Liver (tissue), 8 donors: ENCODE measurements at regions not wholly inside any gene's neighbourhood (a gene's known extent, or its start where the extent isn't known, plus 50 kb on each side); places are given as distances from the start of the nearest gene placed in this dataset.

Experiments used
- DNase-seq: peaks from one replicate; pipeline ENCODE4 v3.0.0-alpha.2; 2017; ENCODE audit warnings: low spot score
- H3K27ac ChIP-seq, 2 donors: one replicate each; pipeline ENCODE4 v1.7.0; 2013; ENCODE audit warnings: inconsistent platforms in 2 of 2, low read length in 2 of 2, control low read depth in 1 of 2, low read depth in 1 of 2, mild to moderate bottlenecking in 1 of 2
- H3K27me3 ChIP-seq, 4 donors: one replicate each; pipeline versions ENCODE4 v1.6.1 to v1.7.0; 2013; ENCODE audit warnings: low read length in 3 of 4, inconsistent platforms in 1 of 4, mild to moderate bottlenecking in 1 of 4, moderate library complexity in 1 of 4; ENCODE audit not compliant: control insufficient read depth in 4 of 4, insufficient read depth in 4 of 4
- H3K36me3 ChIP-seq, 4 donors: one replicate each; pipeline versions ENCODE4 v1.6.1 to v1.7.0; 2013; ENCODE audit warnings: low read length in 3 of 4, mild to moderate bottlenecking in 3 of 4, low read depth in 1 of 4, moderate library complexity in 1 of 4; ENCODE audit not compliant: control insufficient read depth in 4 of 4, insufficient read depth in 3 of 4
- H3K4me1 ChIP-seq, 4 donors: one replicate each; pipeline versions ENCODE4 v1.6.1 to v1.7.0; 2013; ENCODE audit warnings: low read length in 3 of 4, mild to moderate bottlenecking in 3 of 4, moderate library complexity in 1 of 4; ENCODE audit not compliant: control insufficient read depth in 4 of 4, insufficient read depth in 4 of 4
- H3K4me3 ChIP-seq, 3 donors: one replicate each; pipeline versions ENCODE4 v1.6.1 to v1.7.0; 2013; ENCODE audit warnings: low read length in 3 of 3, control low read depth in 1 of 3, low read depth in 1 of 3, mild to moderate bottlenecking in 1 of 3
- H3K9ac ChIP-seq, 2 donors: one replicate each; pipeline ENCODE4 v1.7.0; 2013; ENCODE audit warnings: low read length in 2 of 2, mild to moderate bottlenecking in 2 of 2, moderate library complexity in 2 of 2, control low read depth in 1 of 2, low read depth in 1 of 2
- H3K9me3 ChIP-seq, 4 donors: one replicate each; pipeline versions ENCODE4 v1.6.1 to v1.7.0; 2013; ENCODE audit warnings: low read length in 3 of 4; ENCODE audit not compliant: control insufficient read depth in 4 of 4
- EGR1 ChIP-seq, 2 donors: IDR thresholded peaks; 2 replicates each; pipeline ENCODE4 v1.6.1; 2016 to 2018; ENCODE audit warnings: antibody characterized with exemption in 2 of 2, low read depth in 2 of 2
- FOXA1 ChIP-seq: IDR thresholded peaks from 2 replicates; pipeline ENCODE4 v1.6.1; 2016; ENCODE audit warnings: antibody characterized with exemption
- FOXA2 ChIP-seq: IDR thresholded peaks from 2 replicates; pipeline ENCODE4 v1.6.1; 2016; ENCODE audit warnings: antibody characterized with exemption
- GABPA ChIP-seq, 2 donors: IDR thresholded peaks in 1 of 2; conservative IDR thresholded peaks in 1 of 2; 2 replicates each; pipeline ENCODE4 v1.6.1; 2016; ENCODE audit warnings: antibody characterized with exemption in 2 of 2, mild to moderate bottlenecking in 1 of 2, moderate library complexity in 1 of 2
- HNF4A ChIP-seq, 2 donors: conservative IDR thresholded peaks; 2 replicates each; pipeline ENCODE4 v1.6.1; 2016; ENCODE audit warnings: antibody characterized with exemption in 2 of 2, mild to moderate bottlenecking in 2 of 2
- JUND ChIP-seq, 2 donors: IDR thresholded peaks; 2 replicates each; pipeline ENCODE4 v1.6.1; 2016; ENCODE audit warnings: antibody characterized with exemption in 2 of 2
- NR2F2 ChIP-seq: IDR thresholded peaks from 2 replicates; pipeline ENCODE4 v1.6.1; 2016; ENCODE audit warnings: antibody characterized with exemption
- RAD21 ChIP-seq, 2 donors: IDR thresholded peaks; 2 replicates each; pipeline ENCODE4 v1.6.1; 2016; ENCODE audit warnings: antibody characterized with exemption in 2 of 2, mild to moderate bottlenecking in 2 of 2
- SP1 ChIP-seq: IDR thresholded peaks from 2 replicates; pipeline ENCODE4 v1.6.1; 2018; ENCODE audit warnings: antibody characterized with exemption, mild to moderate bottlenecking
- YY1 ChIP-seq: IDR thresholded peaks from 2 replicates; pipeline ENCODE4 v1.6.1; 2016; ENCODE audit warnings: antibody characterized with exemption, mild to moderate bottlenecking
- WGBS: extraction: QIAGEN DNeasy Blood & Tissue Kit; methylation state at CpG from one replicate; pipeline ENCODE4 v1.1.7; 2013; 5-methylcytosine and 5-hydroxymethylcytosine counted together
- TF ChIP-seq, protein P1 (sequence below): IDR thresholded peaks from 2 replicates; pipeline ENCODE4 v1.6.1; 2016; ENCODE audit warnings: antibody characterized with exemption, mild to moderate bottlenecking
- TF ChIP-seq, protein P2 (sequence below): fragments of 150-350 bp; IDR thresholded peaks from 2 replicates; pipeline ENCODE4 v1.5.1; 2017; ENCODE audit warnings: improper control_type of control experiment, low read depth, low read length; ENCODE audit not compliant: missing input control
- TF ChIP-seq, protein P3 (sequence below): IDR thresholded peaks from 2 replicates; pipeline ENCODE4 v1.6.1; 2016; ENCODE audit warnings: antibody characterized with exemption
- donor health status: healthy.
- donor health status: healthy.
- donor health status: healthy.
- donor health status: healthy.
- donor health status: healthy.

DNA sequence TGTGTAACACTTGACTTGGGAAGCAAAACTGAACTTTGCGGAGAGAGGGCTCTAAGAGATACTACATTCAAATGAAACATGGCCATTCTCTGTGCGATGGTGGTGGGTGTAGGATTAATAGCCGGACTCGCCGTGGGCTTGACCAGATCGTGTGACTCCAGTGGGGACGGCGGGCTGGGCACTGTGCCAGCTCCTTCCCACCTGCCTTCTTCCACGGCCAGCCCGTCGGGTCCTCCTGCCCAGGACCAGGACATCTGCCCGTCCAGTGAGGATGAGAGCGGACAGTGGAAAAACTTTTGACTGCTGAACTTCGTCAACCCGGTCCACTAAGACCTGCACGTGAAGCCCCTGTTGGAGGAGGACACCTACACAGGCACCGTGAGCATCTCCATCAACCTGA lies 137.4 kb downstream of the OR4C45 start:
- Histone ChIP-seq H3K27me3 (no peaks in the 10 kb centered on the region), H3K27ac (no peak overlapping the region), H3K9me3 (peaks cover 0 to 4% (median 0%) of the 10 kb centered on the region in 4 donors), H3K36me3 (no peaks in the 10 kb centered on the region), H3K4me1 (no peaks in the 10 kb centered on the region), H3K4me3 (no peak overlapping the region), H3K9ac (no peak overlapping the region)
- no peak for TF ChIP-seq EGR1 (IDR thresholded peaks at IDR 0.05; ENCODE audit: low read depth in 2 of 2)
- TF ChIP-seq, protein P1, sequence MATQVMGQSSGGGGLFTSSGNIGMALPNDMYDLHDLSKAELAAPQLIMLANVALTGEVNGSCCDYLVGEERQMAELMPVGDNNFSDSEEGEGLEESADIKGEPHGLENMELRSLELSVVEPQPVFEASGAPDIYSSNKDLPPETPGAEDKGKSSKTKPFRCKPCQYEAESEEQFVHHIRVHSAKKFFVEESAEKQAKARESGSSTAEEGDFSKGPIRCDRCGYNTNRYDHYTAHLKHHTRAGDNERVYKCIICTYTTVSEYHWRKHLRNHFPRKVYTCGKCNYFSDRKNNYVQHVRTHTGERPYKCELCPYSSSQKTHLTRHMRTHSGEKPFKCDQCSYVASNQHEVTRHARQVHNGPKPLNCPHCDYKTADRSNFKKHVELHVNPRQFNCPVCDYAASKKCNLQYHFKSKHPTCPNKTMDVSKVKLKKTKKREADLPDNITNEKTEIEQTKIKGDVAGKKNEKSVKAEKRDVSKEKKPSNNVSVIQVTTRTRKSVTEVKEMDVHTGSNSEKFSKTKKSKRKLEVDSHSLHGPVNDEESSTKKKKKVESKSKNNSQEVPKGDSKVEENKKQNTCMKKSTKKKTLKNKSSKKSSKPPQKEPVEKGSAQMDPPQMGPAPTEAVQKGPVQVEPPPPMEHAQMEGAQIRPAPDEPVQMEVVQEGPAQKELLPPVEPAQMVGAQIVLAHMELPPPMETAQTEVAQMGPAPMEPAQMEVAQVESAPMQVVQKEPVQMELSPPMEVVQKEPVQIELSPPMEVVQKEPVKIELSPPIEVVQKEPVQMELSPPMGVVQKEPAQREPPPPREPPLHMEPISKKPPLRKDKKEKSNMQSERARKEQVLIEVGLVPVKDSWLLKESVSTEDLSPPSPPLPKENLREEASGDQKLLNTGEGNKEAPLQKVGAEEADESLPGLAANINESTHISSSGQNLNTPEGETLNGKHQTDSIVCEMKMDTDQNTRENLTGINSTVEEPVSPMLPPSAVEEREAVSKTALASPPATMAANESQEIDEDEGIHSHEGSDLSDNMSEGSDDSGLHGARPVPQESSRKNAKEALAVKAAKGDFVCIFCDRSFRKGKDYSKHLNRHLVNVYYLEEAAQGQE = no peak
- TF ChIP-seq GABPA (IDR thresholded peaks at IDR 0.05 in 1 of 2, conservative IDR thresholded peaks at IDR 0.05 in 1 of 2) = no peak
- TF ChIP-seq, protein P2, sequence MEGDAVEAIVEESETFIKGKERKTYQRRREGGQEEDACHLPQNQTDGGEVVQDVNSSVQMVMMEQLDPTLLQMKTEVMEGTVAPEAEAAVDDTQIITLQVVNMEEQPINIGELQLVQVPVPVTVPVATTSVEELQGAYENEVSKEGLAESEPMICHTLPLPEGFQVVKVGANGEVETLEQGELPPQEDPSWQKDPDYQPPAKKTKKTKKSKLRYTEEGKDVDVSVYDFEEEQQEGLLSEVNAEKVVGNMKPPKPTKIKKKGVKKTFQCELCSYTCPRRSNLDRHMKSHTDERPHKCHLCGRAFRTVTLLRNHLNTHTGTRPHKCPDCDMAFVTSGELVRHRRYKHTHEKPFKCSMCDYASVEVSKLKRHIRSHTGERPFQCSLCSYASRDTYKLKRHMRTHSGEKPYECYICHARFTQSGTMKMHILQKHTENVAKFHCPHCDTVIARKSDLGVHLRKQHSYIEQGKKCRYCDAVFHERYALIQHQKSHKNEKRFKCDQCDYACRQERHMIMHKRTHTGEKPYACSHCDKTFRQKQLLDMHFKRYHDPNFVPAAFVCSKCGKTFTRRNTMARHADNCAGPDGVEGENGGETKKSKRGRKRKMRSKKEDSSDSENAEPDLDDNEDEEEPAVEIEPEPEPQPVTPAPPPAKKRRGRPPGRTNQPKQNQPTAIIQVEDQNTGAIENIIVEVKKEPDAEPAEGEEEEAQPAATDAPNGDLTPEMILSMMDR = no peak
- no peak for TF ChIP-seq FOXA2
- no peak for TF ChIP-seq YY1
- TF ChIP-seq SP1 = no peak
- 89% methylated on average over 17 of the region's 17 CpGs for WGBS
- no peak for DNase-seq

DNA sequence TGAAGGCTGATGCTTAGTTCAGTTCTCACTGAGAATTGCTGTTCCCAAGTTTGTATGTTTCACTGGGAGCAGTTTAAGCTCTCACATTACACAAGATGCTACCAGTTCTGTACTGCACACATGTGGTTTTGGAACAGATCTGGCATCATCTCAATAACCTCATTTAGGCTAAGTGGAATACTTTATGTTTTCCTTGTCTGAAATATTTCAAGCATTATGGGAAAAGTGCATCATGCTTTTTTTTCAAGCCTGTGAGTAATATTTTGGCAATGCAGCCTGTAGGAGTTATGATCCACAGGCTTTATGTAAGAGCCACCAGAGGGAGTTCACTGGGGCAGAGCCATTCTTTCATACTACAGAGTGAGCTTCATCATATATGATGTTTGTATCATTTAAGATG lies 141.5 kb downstream of the OR4C45 start:
- no peak for TF ChIP-seq JUND (IDR thresholded peaks at IDR 0.05)
- no peak for TF ChIP-seq NR2F2
- no peak for TF ChIP-seq FOXA1
- TF ChIP-seq HNF4A (conservative IDR thresholded peaks at IDR 0.05) = no peak
- TF ChIP-seq, protein P1 = no peak
- TF ChIP-seq FOXA2 = no peak
- no peak for TF ChIP-seq SP1
- TF ChIP-seq, protein P3, sequence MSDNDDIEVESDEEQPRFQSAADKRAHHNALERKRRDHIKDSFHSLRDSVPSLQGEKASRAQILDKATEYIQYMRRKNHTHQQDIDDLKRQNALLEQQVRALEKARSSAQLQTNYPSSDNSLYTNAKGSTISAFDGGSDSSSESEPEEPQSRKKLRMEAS = no peak
- TF ChIP-seq EGR1 (IDR thresholded peaks at IDR 0.05; ENCODE audit: low read depth in 2 of 2) = no peak
- no peak for TF ChIP-seq GABPA (IDR thresholded peaks at IDR 0.05 in 1 of 2, conservative IDR thresholded peaks at IDR 0.05 in 1 of 2)
- no peak for TF ChIP-seq RAD21 (IDR thresholded peaks at IDR 0.05)
- TF ChIP-seq YY1 = no peak
- Histone ChIP-seq H3K4me3 (no peak overlapping the region), H3K9ac (no peak overlapping the region), H3K9me3 (no peaks in the 10 kb centered on the region), H3K36me3 (no peaks in the 10 kb centered on the region), H3K27me3 (no peaks in the 10 kb centered on the region), H3K27ac (no peak overlapping the region), H3K4me1 (no peaks in the 10 kb centered on the region)
- DNase-seq = no peak
